ENCODE measurements at regions not wholly inside any gene's neighbourhood (a gene's known extent, or its start where the extent isn't known, plus 50 kb on each side); places are given as distances from the start of the nearest gene placed in this dataset.

- TF ChIP-seq CTCF (IDR thresholded peaks at IDR 0.05; ENCODE audit: poor library complexity), result no peak
- no peak for TF ChIP-seq EZH2phosphoT487 (IDR thresholded peaks at IDR 0.05; ENCODE audit: low read depth, severe bottlenecking, unreplicated experiment)
Measured at GRCh38 chr10:106457522-106457921, 707.0 kb downstream of the SORCS1 start.
